Upper lobe of left lung (tissue), 6 donors: ENCODE measurements at regions not wholly inside any gene's neighbourhood (a gene's known extent, or its start where the extent isn't known, plus 50 kb on each side); places are given as distances from the start of the nearest gene placed in this dataset.

Experiments used
- ATAC-seq, 2 donors: fragments of 200-7000 bp; cut with Tn5 transposase; one replicate each; pipeline ENCODE4 v1.9.1; 2022; ENCODE audit warnings: mild to moderate bottlenecking in 2 of 2, moderate library complexity in 2 of 2; ENCODE audit not compliant: low FRiP score in 2 of 2
- DNase-seq, 2 donors: peaks; one replicate each; pipeline ENCODE4 v3.0.0-alpha.2; 2019 to 2020
- H3K27ac ChIP-seq, 4 donors: fragments of 200-600 bp; sonication (generic); one replicate each; pipeline ENCODE4 v1.5.1; 2016 to 2019
- H3K27me3 ChIP-seq, 4 donors: fragments of 200-600 bp; sonication (generic); one replicate each; pipeline ENCODE4 v1.5.1; 2017 to 2019
- H3K36me3 ChIP-seq, 4 donors: fragments of 200-600 bp; sonication (generic); one replicate each; pipeline ENCODE4 v1.5.1; 2016 to 2019
- H3K4me1 ChIP-seq, 4 donors: fragments of 200-600 bp; sonication (generic); one replicate each; pipeline ENCODE4 v1.5.1; 2018 to 2019
- H3K4me3 ChIP-seq, 4 donors: fragments of 200-600 bp; sonication (generic); one replicate each; pipeline ENCODE4 v1.5.1; 2017 to 2019; ENCODE audit warnings: mild to moderate bottlenecking in 2 of 4, moderate library complexity in 1 of 4
- H3K9me3 ChIP-seq, 4 donors: fragments of 200-600 bp; sonication (generic); one replicate each; pipeline ENCODE4 v1.5.1; 2018 to 2019
- EP300 ChIP-seq, 4 donors: sonication (generic); formaldehyde crosslinking; IDR thresholded peaks; one replicate each; pipeline ENCODE4 v1.5.1; 2017; ENCODE audit warnings: antibody characterized with exemption in 4 of 4, control low read depth in 2 of 4
- POLR2A ChIP-seq, 4 donors: fragments of 450-650 bp; IDR thresholded peaks; one replicate each; pipeline ENCODE4 v1.5.1; 2016 to 2017; ENCODE audit warnings: antibody characterized with exemption in 4 of 4, mild to moderate bottlenecking in 2 of 4
- POLR2AphosphoS5 ChIP-seq, 2 donors: sonication (generic); formaldehyde crosslinking; IDR thresholded peaks; one replicate each; pipeline ENCODE4 v1.5.1; 2017; ENCODE audit warnings: antibody characterized with exemption in 2 of 2
- WGBS, 2 donors: methylation state at CpG; one replicate each; pipeline ENCODE4 v1.1.5; 2017 to 2018; 5-methylcytosine and 5-hydroxymethylcytosine counted together
- TF ChIP-seq, protein P1 (sequence below), 6 experiments: fragments of 450-650 bp in 4 of 6; fragments of 200-600 bp in 2 of 6; sonication (generic) in 2 of 6; IDR thresholded peaks; one replicate each; pipeline ENCODE4 v1.5.1; 2016 to 2019; ENCODE audit warnings: antibody characterized with exemption in 6 of 6
- donor health status: DM: no; HTN: no; CAD: no; lungs with moderate emphysema.
- donor health status: DM: no; HTN: yes; CAD: no; lungs with severe emphysema.

DNA sequence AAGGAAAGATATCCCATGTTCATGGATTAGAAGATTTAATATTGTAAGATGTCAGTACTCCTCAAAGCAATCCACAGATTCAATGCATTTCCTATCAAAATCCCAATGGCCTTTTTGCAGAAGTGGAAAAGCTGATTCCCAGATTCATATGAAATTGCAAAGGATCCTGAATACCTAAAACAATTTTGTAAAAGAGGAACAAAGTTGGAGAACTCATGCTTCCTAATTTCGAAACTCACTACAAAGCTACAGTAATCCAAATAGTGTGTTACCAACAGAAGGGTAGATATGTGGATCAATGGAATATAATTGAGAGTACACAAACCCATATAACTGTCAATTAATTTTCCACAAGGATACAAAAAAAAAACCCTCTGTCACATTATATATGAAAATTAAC, 154.3 kb upstream of the ZNF618 start:
- TF ChIP-seq, protein P1, sequence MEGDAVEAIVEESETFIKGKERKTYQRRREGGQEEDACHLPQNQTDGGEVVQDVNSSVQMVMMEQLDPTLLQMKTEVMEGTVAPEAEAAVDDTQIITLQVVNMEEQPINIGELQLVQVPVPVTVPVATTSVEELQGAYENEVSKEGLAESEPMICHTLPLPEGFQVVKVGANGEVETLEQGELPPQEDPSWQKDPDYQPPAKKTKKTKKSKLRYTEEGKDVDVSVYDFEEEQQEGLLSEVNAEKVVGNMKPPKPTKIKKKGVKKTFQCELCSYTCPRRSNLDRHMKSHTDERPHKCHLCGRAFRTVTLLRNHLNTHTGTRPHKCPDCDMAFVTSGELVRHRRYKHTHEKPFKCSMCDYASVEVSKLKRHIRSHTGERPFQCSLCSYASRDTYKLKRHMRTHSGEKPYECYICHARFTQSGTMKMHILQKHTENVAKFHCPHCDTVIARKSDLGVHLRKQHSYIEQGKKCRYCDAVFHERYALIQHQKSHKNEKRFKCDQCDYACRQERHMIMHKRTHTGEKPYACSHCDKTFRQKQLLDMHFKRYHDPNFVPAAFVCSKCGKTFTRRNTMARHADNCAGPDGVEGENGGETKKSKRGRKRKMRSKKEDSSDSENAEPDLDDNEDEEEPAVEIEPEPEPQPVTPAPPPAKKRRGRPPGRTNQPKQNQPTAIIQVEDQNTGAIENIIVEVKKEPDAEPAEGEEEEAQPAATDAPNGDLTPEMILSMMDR (IDR thresholded peaks at IDR 0.05), result no peak
- TF ChIP-seq EP300 (IDR thresholded peaks at IDR 0.05), result no peak
- WGBS, 2 donors, result 90 to 94% methylated on average over 1 of the region's 1 CpG
- DNase-seq, result no peak

DNA sequence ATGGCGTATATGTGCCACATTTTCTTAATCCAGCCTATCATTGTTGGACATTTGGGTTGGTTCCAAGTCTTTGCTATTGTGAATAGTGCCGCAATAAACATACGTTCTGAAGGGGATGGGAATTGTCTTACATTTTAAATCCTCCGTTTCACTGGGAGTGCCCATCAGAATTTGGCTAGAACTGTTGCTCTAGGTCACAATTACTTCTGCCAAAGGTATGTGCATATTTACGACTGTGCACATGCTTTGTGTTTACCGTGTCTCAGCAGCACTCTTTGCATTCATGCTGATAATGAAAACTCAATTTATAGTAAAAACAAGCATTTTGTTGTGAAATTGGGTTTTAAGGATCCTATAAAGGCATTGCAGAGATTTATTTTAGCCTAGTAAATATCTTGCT, 151.9 kb upstream of the ZNF618 start:
- Histone ChIP-seq H3K36me3 (no peaks in the 10 kb centered on the region), H3K4me3 (no peak overlapping the region), H3K4me1 (no peaks in the 10 kb centered on the region), H3K27ac (no peak overlapping the region), H3K27me3 (no peaks in the 10 kb centered on the region), H3K9me3 (peaks cover 0 to 9% (median 3%) of the 10 kb centered on the region in 4 donors)
- no peak for ATAC-seq
- no peak for TF ChIP-seq EP300 (IDR thresholded peaks at IDR 0.05)
- no peak for TF ChIP-seq POLR2A (IDR thresholded peaks at IDR 0.05)
- TF ChIP-seq, protein P1 (IDR thresholded peaks at IDR 0.05), result no peak
- TF ChIP-seq POLR2AphosphoS5 (IDR thresholded peaks at IDR 0.05), result no peak
- 85 to 87% methylated on average over 6 of the region's 6 CpGs for WGBS, 2 donors
- no peak for DNase-seq

More for the DNA sequence above, 154.3 kb upstream of the ZNF618 start:
- Histone ChIP-seq H3K27me3 (no peaks in the 10 kb centered on the region), H3K4me3 (no peak overlapping the region), H3K4me1 (no peaks in the 10 kb centered on the region), H3K27ac (no peak overlapping the region), H3K36me3 (no peaks in the 10 kb centered on the region), H3K9me3 (no peaks in the 10 kb centered on the region)
- no peak for ATAC-seq

DNA sequence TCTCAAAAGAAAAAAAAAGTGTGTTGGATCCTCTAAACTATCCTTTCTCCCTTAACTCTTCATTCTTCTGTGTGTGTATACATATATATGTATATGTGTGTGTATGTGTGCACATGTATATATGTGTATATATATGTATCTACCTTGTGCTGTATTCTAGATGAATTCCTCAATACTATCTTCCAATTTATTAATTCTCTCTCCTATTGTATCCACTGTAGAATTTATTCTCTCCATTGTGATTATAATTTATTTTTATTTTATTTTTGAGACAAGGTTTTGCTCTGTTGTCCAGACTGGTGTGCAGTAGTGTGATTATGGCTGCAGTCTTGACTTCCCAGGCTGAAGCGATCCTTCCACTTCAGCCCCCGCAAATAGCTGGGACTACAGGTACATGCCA, 147.1 kb upstream of the ZNF618 start:
- no peaks in the 10 kb centered on the region for H3K36me3 ChIP-seq
- 94 to 100% methylated on average over 2 of the region's 2 CpGs for WGBS, 2 donors
- TF ChIP-seq EP300 (IDR thresholded peaks at IDR 0.05) (no peak), POLR2AphosphoS5 (IDR thresholded peaks at IDR 0.05) (no peak), POLR2A (IDR thresholded peaks at IDR 0.05) (no peak)
- TF ChIP-seq, protein P1 (IDR thresholded peaks at IDR 0.05), result no peak
- DNase-seq (no peak), ATAC-seq (no peak)
- peaks cover 0 to 12% (median 4%) of the 10 kb centered on the region in 4 donors for H3K9me3 ChIP-seq
- H3K27ac ChIP-seq, result no peak overlapping the region
- no peak overlapping the region for H3K4me3 ChIP-seq
- no peaks in the 10 kb centered on the region for H3K4me1 ChIP-seq
- H3K27me3 ChIP-seq, result no peaks in the 10 kb centered on the region

DNA sequence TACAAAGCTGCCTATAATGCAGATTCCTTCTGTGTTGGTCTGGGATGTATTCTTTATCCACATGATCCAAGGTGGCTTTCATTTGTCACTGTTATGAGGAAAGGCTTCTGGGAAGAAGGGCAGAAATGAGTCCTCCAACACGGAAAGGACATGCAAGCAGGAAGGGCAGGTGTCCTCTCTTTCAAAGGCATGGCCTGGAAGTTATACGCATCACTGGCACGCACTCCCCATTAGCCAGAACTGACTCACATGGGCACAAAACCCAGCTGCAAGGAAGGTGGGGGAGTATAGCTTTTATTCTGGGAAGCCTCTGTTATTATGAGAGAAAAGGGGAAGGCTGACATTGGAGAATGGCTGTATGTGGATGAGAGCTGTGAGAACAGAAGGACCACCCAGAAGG, 141.3 kb upstream of the ZNF618 start:
- ATAC-seq, result no peak
- Histone ChIP-seq H3K9me3 (no peaks in the 10 kb centered on the region), H3K27ac (no peak overlapping the region), H3K4me1 (no peaks in the 10 kb centered on the region), H3K27me3 (no peaks in the 10 kb centered on the region), H3K4me3 (no peak overlapping the region), H3K36me3 (no peaks in the 10 kb centered on the region)
- WGBS, 2 donors, result 87 to 91% methylated on average over 3 of the region's 3 CpGs
- TF ChIP-seq POLR2AphosphoS5 (IDR thresholded peaks at IDR 0.05), result no peak
- TF ChIP-seq POLR2A (IDR thresholded peaks at IDR 0.05), result no peak
- TF ChIP-seq EP300 (IDR thresholded peaks at IDR 0.05), result no peak
- TF ChIP-seq, protein P1 (IDR thresholded peaks at IDR 0.05), result no peak
- no peak for DNase-seq

DNA sequence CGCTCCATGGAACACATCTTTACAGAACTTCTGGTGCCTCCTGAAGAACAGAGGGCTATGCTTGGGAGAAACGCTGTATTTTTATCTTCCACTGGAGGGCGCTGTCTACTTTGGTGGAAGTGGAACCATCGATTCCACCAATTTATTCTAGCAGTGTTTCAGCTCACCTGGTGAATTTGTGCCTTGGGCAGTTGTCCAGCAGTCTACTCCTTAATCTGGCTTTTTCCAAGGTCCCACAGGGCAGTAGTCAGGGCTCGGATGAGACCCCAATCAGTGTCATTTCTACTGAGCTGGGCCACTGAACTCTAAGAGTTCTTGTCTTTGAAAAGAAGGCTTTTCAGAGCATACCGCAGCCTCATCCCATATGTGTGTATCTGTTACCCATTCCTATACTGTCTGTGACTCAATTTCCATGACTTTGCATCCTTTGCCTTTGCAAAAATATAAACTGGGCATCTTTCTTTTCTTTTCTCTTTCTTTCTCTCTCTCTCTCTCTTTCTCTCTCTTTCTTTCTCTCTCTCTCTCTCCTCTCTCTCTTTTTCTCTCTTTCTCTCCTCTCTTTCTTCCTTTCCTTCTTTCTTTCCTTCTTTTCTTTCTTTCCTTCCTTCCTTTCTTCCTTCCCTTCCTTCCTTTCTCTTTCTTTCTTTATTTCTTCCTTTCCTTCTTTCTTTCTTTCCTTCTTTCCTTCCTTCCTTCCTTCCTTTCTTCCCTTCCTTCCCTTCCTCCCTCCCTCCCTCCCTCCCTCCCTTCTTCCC, 138.4 kb upstream of the ZNF618 start:
- peak in 1 of 2 donors; percentile 29 for DNase-seq
- no peaks in the 10 kb centered on the region for H3K4me1 ChIP-seq
- no peak overlapping the region for H3K27ac ChIP-seq
- no peak overlapping the region for H3K4me3 ChIP-seq
- no peaks in the 10 kb centered on the region for H3K36me3 ChIP-seq
- 36 to 37% methylated on average over 6 of the region's 6 CpGs for WGBS, 2 donors
- TF ChIP-seq, protein P1 (IDR thresholded peaks at IDR 0.05), result peak in 5 of 6 experiments; percentile 48 to 65 (median 54)
- no peak for TF ChIP-seq POLR2AphosphoS5 (IDR thresholded peaks at IDR 0.05)
- TF ChIP-seq EP300 (IDR thresholded peaks at IDR 0.05), result no peak
- H3K27me3 ChIP-seq, result no peaks in the 10 kb centered on the region
- ATAC-seq, result peak in 1 of 2 donors; percentile 48
- H3K9me3 ChIP-seq, result no peaks in the 10 kb centered on the region
